Endothelial cell of umbilical vein (primary cell): ENCODE measurements at regions not wholly inside any gene's neighbourhood (a gene's known extent, or its start where the extent isn't known, plus 50 kb on each side); places are given as distances from the start of the nearest gene placed in this dataset.

Experiments
- BruUV-seq: library from RNA; stranded (reverse); fragments of 400-500 nt; replicated peaks from 2 replicates; lab custom pipeline; 2021; lab: Mats Ljungman, UMichigan
- CTCF ChIA-PET: fragments of 300-600, 350-600 bp; sonication (Branson Sonifier 250); formaldehyde crosslinking; loops from one replicate; lab custom pipeline; 2021; ENCODE audit warnings: antibody characterized with exemption, inconsistent platforms; lab: Charles Lee
- POLR2A ChIA-PET: fragments of 300-600, 350-600 bp; sonication (Branson Sonifier 250); formaldehyde crosslinking; loops from one replicate; lab custom pipeline; 2021; ENCODE audit warnings: antibody characterized with exemption, inconsistent platforms; lab: Charles Lee
- DNase-seq: peaks from one replicate; pipeline ENCODE4 v3.0.0-alpha.2; 2011; ENCODE audit warnings: low read depth, low spot score
- FAIRE-seq: peaks from 2 replicates; lab custom pipeline; 2011; peaks lifted over from hg19 to GRCh38; lab: Jason Lieb, UNC
- H2AFZ ChIP-seq: 2 replicates; pipeline ENCODE4 v1.6.0; 2012; ENCODE audit warnings: low read depth, low read length, control low read depth, inconsistent platforms
- H3K27ac ChIP-seq: 2 replicates; pipeline ENCODE4 v1.5.1; 2011; ENCODE audit warnings: low read depth, mild to moderate bottlenecking, control low read depth, low read length, moderate library complexity; ENCODE audit not compliant: insufficient read depth
- H3K27me3 ChIP-seq, 2 experiments: 2 replicates each; pipeline versions ENCODE4 v1.6.0 to v1.6.1; 2011; ENCODE audit warnings: low read length in 2 of 2, mixed read lengths in 1 of 2; ENCODE audit not compliant: control insufficient read depth in 2 of 2, insufficient read depth in 2 of 2
- H3K36me3 ChIP-seq, 2 experiments: 2 replicates in 1 of 2; 3 replicates in 1 of 2; pipeline ENCODE4 v1.5.1; 2011; ENCODE audit warnings: low read length in 2 of 2, mild to moderate bottlenecking in 1 of 2, moderate library complexity in 1 of 2; ENCODE audit not compliant: control insufficient read depth in 2 of 2, insufficient read depth in 2 of 2; ENCODE audit errors: extremely low read depth in 1 of 2
- H3K4me1 ChIP-seq: 3 replicates; pipeline ENCODE4 v1.5.1; 2011; ENCODE audit warnings: mild to moderate bottlenecking, low read length; ENCODE audit not compliant: control insufficient read depth, insufficient read depth; ENCODE audit errors: extremely low read depth
- H3K4me2 ChIP-seq: 2 replicates; pipeline ENCODE4 v1.6.1; 2011; ENCODE audit warnings: low read length, control low read depth, mixed read lengths; ENCODE audit not compliant: insufficient read depth
- H3K4me3 ChIP-seq, 3 experiments: fragments of 200-600 bp in 1 of 3; sonication (generic), shearing (Covaris generic) in 1 of 3; replicated peaks in 1 of 3; 2 replicates each; pipeline ENCODE4 v1.5.1; 2011 to 2016; ENCODE audit warnings: control low read depth in 3 of 3, low read length in 3 of 3, mild to moderate bottlenecking in 2 of 3, inconsistent platforms in 1 of 3, low read depth in 1 of 3, moderate library complexity in 1 of 3; ENCODE audit not compliant: insufficient read depth in 1 of 3
- H3K79me2 ChIP-seq: 2 replicates; pipeline ENCODE4 v1.6.0; 2012; ENCODE audit warnings: low read length, inconsistent platforms; ENCODE audit not compliant: control insufficient read depth, insufficient read depth
- H3K9ac ChIP-seq: replicated peaks from 2 replicates; pipeline ENCODE3; 2011; ENCODE audit warnings: low read length, control low read depth; ENCODE audit not compliant: insufficient read depth; ENCODE audit errors: extremely low read depth
- H3K9me1 ChIP-seq: replicated peaks from 3 replicates; pipeline ENCODE4 v1.6.0; 2011; ENCODE audit warnings: mild to moderate bottlenecking, low read length; ENCODE audit not compliant: control insufficient read depth, insufficient read depth; ENCODE audit errors: extremely low read depth
- H3K9me3 ChIP-seq: replicated peaks from 2 replicates; pipeline ENCODE4 v1.5.1; 2012; ENCODE audit warnings: low read length, inconsistent platforms; ENCODE audit not compliant: control insufficient read depth, insufficient read depth
- H4K20me1 ChIP-seq: replicated peaks from 2 replicates; pipeline ENCODE3; 2011; ENCODE audit warnings: mild to moderate bottlenecking, low read length; ENCODE audit not compliant: control insufficient read depth, insufficient read depth; ENCODE audit errors: extremely low read depth
- EZH2 ChIP-seq: IDR thresholded peaks from 2 replicates; pipeline ENCODE4 v1.6.1; 2012; ENCODE audit warnings: borderline replicate concordance, low read depth, mild to moderate bottlenecking, moderate library complexity, low read length, inconsistent platforms; ENCODE audit not compliant: severe bottlenecking
- FOS ChIP-seq: IDR thresholded peaks from 2 replicates; pipeline ENCODE4 v1.6.1; 2011; ENCODE audit warnings: mild to moderate bottlenecking, low read length, moderate library complexity, borderline replicate concordance; ENCODE audit not compliant: insufficient read depth
- GATA2 ChIP-seq: IDR thresholded peaks from 2 replicates; pipeline ENCODE4 v1.7.0; 2011; ENCODE audit warnings: low read depth, mild to moderate bottlenecking, moderate library complexity, mixed read lengths, low read length; ENCODE audit not compliant: insufficient read length, insufficient read depth
- JUN ChIP-seq: IDR thresholded peaks from 2 replicates; pipeline ENCODE4 v1.6.1; 2011; ENCODE audit warnings: borderline replicate concordance, low read depth; ENCODE audit not compliant: insufficient read length, insufficient read depth
- MYC ChIP-seq: IDR thresholded peaks from one replicate; pipeline ENCODE4 v1.6.1; 2011; ENCODE audit warnings: mild to moderate bottlenecking, low read depth, low read length
- POLR2A ChIP-seq: IDR thresholded peaks from 2 replicates; pipeline ENCODE4 v1.6.1; 2012; ENCODE audit warnings: low read depth, mild to moderate bottlenecking, control low read depth, low read length
- POLR2AphosphoS5 ChIP-seq: IDR thresholded peaks from 2 replicates; pipeline ENCODE4 v1.6.1; 2012; ENCODE audit warnings: low read depth, mild to moderate bottlenecking, control low read depth, low read length, moderate library complexity; ENCODE audit not compliant: insufficient read depth
- dilution Hi-C: fragments of 300-500 bp; cut with MboI; formaldehyde crosslinking; loops from one replicate; pipeline ENCODE4 v1.15.0; 2019; ENCODE audit warnings: low sequenced_read_pairs; ENCODE audit not compliant: extremely low pct_ligation_motif_present
- intact Hi-C: fragments of 100-400 bp; cut with micrococcal nuclease; formaldehyde crosslinking; loops from one replicate; pipeline ENCODE4 v1.10.0; 2022
- TF ChIP-seq, protein P1 (sequence below), 2 donors: IDR thresholded peaks; 1 replicate in 1 of 2; 2 replicates in 1 of 2; pipeline ENCODE4 v1.5.1; 2011; ENCODE audit warnings: low read length in 2 of 2, mild to moderate bottlenecking in 2 of 2, moderate library complexity in 2 of 2, control low read depth in 1 of 2, inconsistent platforms in 1 of 2, low read depth in 1 of 2; ENCODE audit not compliant: insufficient read depth in 1 of 2; ENCODE audit errors: extremely low read depth in 1 of 2
- TF ChIP-seq, protein P2 (sequence below): IDR thresholded peaks from 2 replicates; pipeline ENCODE4 v1.6.1; 2011; ENCODE audit not compliant: insufficient read depth, insufficient read length

DNA sequence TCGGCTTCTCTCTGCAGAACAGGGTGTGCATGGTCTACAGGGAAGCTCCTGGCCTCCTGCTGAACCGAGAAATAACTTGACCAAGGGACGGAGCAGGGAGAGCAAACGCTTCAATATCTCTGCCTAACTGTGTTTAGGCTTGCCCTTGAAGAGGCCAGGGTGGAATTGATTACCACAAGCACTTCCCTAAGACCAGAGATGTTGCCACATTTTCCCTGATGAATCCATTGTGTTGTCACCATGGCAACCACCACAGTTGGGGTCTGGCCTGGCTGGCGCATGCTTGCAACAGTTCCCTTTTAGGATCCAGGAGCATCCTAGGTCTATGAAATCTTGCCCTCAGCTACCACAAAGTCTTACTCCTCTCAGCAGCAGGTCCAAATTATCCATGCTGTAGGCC is 213.5 kb upstream of the SULF2 start:
- dilution Hi-C loops (no loop called here), intact Hi-C loops (no loop called here)
- no TSS peak for BruUV-seq
- no peak overlapping the region for H2AFZ ChIP-seq
- no peak overlapping the region for H3K4me3 ChIP-seq
- H3K36me3 ChIP-seq, result no peaks in the 10 kb centered on the region
- no peaks in the 10 kb centered on the region for H3K79me2 ChIP-seq
- TF ChIP-seq GATA2 (no peak), POLR2A (no peak), FOS (no peak)
- TF ChIP-seq, protein P1, sequence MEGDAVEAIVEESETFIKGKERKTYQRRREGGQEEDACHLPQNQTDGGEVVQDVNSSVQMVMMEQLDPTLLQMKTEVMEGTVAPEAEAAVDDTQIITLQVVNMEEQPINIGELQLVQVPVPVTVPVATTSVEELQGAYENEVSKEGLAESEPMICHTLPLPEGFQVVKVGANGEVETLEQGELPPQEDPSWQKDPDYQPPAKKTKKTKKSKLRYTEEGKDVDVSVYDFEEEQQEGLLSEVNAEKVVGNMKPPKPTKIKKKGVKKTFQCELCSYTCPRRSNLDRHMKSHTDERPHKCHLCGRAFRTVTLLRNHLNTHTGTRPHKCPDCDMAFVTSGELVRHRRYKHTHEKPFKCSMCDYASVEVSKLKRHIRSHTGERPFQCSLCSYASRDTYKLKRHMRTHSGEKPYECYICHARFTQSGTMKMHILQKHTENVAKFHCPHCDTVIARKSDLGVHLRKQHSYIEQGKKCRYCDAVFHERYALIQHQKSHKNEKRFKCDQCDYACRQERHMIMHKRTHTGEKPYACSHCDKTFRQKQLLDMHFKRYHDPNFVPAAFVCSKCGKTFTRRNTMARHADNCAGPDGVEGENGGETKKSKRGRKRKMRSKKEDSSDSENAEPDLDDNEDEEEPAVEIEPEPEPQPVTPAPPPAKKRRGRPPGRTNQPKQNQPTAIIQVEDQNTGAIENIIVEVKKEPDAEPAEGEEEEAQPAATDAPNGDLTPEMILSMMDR (IDR thresholded peaks at IDR 0.05; ENCODE audit: extremely low read depth in 1 of 2, insufficient read depth in 1 of 2, low read depth in 1 of 2, low read length in 2 of 2), result no peak
- CTCF ChIA-PET, result no interaction called here
- no peaks in the 10 kb centered on the region for H3K4me1 ChIP-seq
- no peak for FAIRE-seq
- no peak overlapping the region for H3K27ac ChIP-seq
- no peak overlapping the region for H3K4me2 ChIP-seq
- no peaks in the 10 kb centered on the region for H3K9me1 ChIP-seq
- no peak for DNase-seq
- H3K9me3 ChIP-seq, result no peaks in the 10 kb centered on the region
- H4K20me1 ChIP-seq, result no peaks in the 10 kb centered on the region
- H3K27me3 ChIP-seq, result peaks cover 1 to 4% of the 10 kb centered on the region in 2 experiments
- no peak overlapping the region for H3K9ac ChIP-seq
- POLR2A ChIA-PET, result no interaction called here

DNA sequence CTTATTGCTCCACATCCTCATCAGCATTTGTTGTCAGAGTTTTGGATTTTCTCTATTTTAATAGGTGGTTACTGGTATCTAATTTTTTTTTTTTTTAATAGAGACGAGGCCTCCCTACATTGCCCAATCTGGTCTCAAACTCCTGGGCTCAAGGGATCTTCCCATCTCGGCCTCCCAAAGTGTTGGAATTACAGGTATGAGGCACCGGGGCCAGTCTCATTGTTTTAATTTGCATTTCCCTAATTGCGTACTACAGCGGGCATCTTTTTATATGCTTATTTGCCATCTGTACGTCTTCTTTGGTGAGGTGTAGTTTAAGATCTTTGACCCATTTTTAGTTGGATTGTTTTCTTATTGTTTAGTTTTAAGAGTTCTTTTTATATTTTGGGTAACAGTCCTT is 210.4 kb upstream of the SULF2 start:
- TF ChIP-seq MYC (no peak), JUN (no peak), EZH2 (no peak), POLR2A (no peak), FOS (no peak), GATA2 (no peak), POLR2AphosphoS5 (no peak)
- TF ChIP-seq, protein P1 (IDR thresholded peaks at IDR 0.05; ENCODE audit: extremely low read depth in 1 of 2, insufficient read depth in 1 of 2, low read depth in 1 of 2, low read length in 2 of 2), result no peak
- TF ChIP-seq, protein P2, sequence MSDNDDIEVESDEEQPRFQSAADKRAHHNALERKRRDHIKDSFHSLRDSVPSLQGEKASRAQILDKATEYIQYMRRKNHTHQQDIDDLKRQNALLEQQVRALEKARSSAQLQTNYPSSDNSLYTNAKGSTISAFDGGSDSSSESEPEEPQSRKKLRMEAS, result no peak
- BruUV-seq, result no TSS peak
- no peaks in the 10 kb centered on the region for H4K20me1 ChIP-seq
- FAIRE-seq (no peak), DNase-seq (no peak)
- POLR2A ChIA-PET, result interaction anchor here (0.5 kb wide), 1 partner anchor 74 kb away, joined by 4 read pairs; no protein-coding TSS in a partner anchor
- no peaks in the 10 kb centered on the region for H3K9me1 ChIP-seq
- no peaks in the 10 kb centered on the region for H3K4me1 ChIP-seq
- CTCF ChIA-PET, result no interaction called here
- no peak overlapping the region for H3K9ac ChIP-seq
- dilution Hi-C loops (no loop called here), intact Hi-C loops (no loop called here)
- H3K27ac ChIP-seq, result no peak overlapping the region
- no peak overlapping the region for H3K4me3 ChIP-seq
- peaks cover 3 to 6% of the 10 kb centered on the region in 2 experiments for H3K27me3 ChIP-seq
- no peak overlapping the region for H3K4me2 ChIP-seq
- H3K79me2 ChIP-seq, result no peaks in the 10 kb centered on the region
- no peaks in the 10 kb centered on the region for H3K9me3 ChIP-seq
- H3K36me3 ChIP-seq, result no peaks in the 10 kb centered on the region
- H2AFZ ChIP-seq, result no peak overlapping the region
